Liver (tissue), 8 donors: ENCODE measurements at regions not wholly inside any gene's neighbourhood (a gene's known extent, or its start where the extent isn't known, plus 50 kb on each side); places are given as distances from the start of the nearest gene placed in this dataset.

Experiments
- DNase-seq: peaks from one replicate; pipeline ENCODE4 v3.0.0-alpha.2; 2017; ENCODE audit warnings: low spot score
- H3K27ac ChIP-seq, 2 donors: one replicate each; pipeline ENCODE4 v1.7.0; 2013; ENCODE audit warnings: inconsistent platforms in 2 of 2, low read length in 2 of 2, control low read depth in 1 of 2, low read depth in 1 of 2, mild to moderate bottlenecking in 1 of 2
- H3K27me3 ChIP-seq, 4 donors: one replicate each; pipeline versions ENCODE4 v1.6.1 to v1.7.0; 2013; ENCODE audit warnings: low read length in 3 of 4, inconsistent platforms in 1 of 4, mild to moderate bottlenecking in 1 of 4, moderate library complexity in 1 of 4; ENCODE audit not compliant: control insufficient read depth in 4 of 4, insufficient read depth in 4 of 4
- H3K36me3 ChIP-seq, 4 donors: one replicate each; pipeline versions ENCODE4 v1.6.1 to v1.7.0; 2013; ENCODE audit warnings: low read length in 3 of 4, mild to moderate bottlenecking in 3 of 4, low read depth in 1 of 4, moderate library complexity in 1 of 4; ENCODE audit not compliant: control insufficient read depth in 4 of 4, insufficient read depth in 3 of 4
- H3K4me1 ChIP-seq, 4 donors: one replicate each; pipeline versions ENCODE4 v1.6.1 to v1.7.0; 2013; ENCODE audit warnings: low read length in 3 of 4, mild to moderate bottlenecking in 3 of 4, moderate library complexity in 1 of 4; ENCODE audit not compliant: control insufficient read depth in 4 of 4, insufficient read depth in 4 of 4
- H3K4me3 ChIP-seq, 3 donors: one replicate each; pipeline versions ENCODE4 v1.6.1 to v1.7.0; 2013; ENCODE audit warnings: low read length in 3 of 3, control low read depth in 1 of 3, low read depth in 1 of 3, mild to moderate bottlenecking in 1 of 3
- H3K9ac ChIP-seq, 2 donors: one replicate each; pipeline ENCODE4 v1.7.0; 2013; ENCODE audit warnings: low read length in 2 of 2, mild to moderate bottlenecking in 2 of 2, moderate library complexity in 2 of 2, control low read depth in 1 of 2, low read depth in 1 of 2
- H3K9me3 ChIP-seq, 4 donors: one replicate each; pipeline versions ENCODE4 v1.6.1 to v1.7.0; 2013; ENCODE audit warnings: low read length in 3 of 4; ENCODE audit not compliant: control insufficient read depth in 4 of 4
- ATF3 ChIP-seq: IDR thresholded peaks from 2 replicates; pipeline ENCODE4 v1.6.1; 2016; ENCODE audit warnings: antibody characterized with exemption
- CTCF ChIP-seq: fragments of 150-350 bp; IDR thresholded peaks from 2 replicates; pipeline ENCODE4 v1.5.1; 2017; ENCODE audit warnings: improper control_type of control experiment, low read depth, low read length; ENCODE audit not compliant: missing input control
- EGR1 ChIP-seq, 2 donors: IDR thresholded peaks; 2 replicates each; pipeline ENCODE4 v1.6.1; 2016 to 2018; ENCODE audit warnings: antibody characterized with exemption in 2 of 2, low read depth in 2 of 2
- FOXA1 ChIP-seq: IDR thresholded peaks from 2 replicates; pipeline ENCODE4 v1.6.1; 2016; ENCODE audit warnings: antibody characterized with exemption
- FOXA2 ChIP-seq: IDR thresholded peaks from 2 replicates; pipeline ENCODE4 v1.6.1; 2016; ENCODE audit warnings: antibody characterized with exemption
- GABPA ChIP-seq, 2 donors: IDR thresholded peaks in 1 of 2; conservative IDR thresholded peaks in 1 of 2; 2 replicates each; pipeline ENCODE4 v1.6.1; 2016; ENCODE audit warnings: antibody characterized with exemption in 2 of 2, mild to moderate bottlenecking in 1 of 2, moderate library complexity in 1 of 2
- HNF4A ChIP-seq, 2 donors: conservative IDR thresholded peaks; 2 replicates each; pipeline ENCODE4 v1.6.1; 2016; ENCODE audit warnings: antibody characterized with exemption in 2 of 2, mild to moderate bottlenecking in 2 of 2
- HNF4G ChIP-seq: IDR thresholded peaks from 2 replicates; pipeline ENCODE4 v1.6.1; 2016; ENCODE audit warnings: antibody characterized with exemption
- JUND ChIP-seq, 2 donors: IDR thresholded peaks; 2 replicates each; pipeline ENCODE4 v1.6.1; 2016; ENCODE audit warnings: antibody characterized with exemption in 2 of 2
- MAX ChIP-seq: IDR thresholded peaks from 2 replicates; pipeline ENCODE4 v1.6.1; 2016; ENCODE audit warnings: antibody characterized with exemption
- NR2F2 ChIP-seq: IDR thresholded peaks from 2 replicates; pipeline ENCODE4 v1.6.1; 2016; ENCODE audit warnings: antibody characterized with exemption
- RAD21 ChIP-seq, 2 donors: IDR thresholded peaks; 2 replicates each; pipeline ENCODE4 v1.6.1; 2016; ENCODE audit warnings: antibody characterized with exemption in 2 of 2, mild to moderate bottlenecking in 2 of 2
- RXRA ChIP-seq, 2 donors: IDR thresholded peaks; 2 replicates each; pipeline ENCODE4 v1.6.1; 2017 to 2018; ENCODE audit warnings: antibody characterized with exemption in 2 of 2, mild to moderate bottlenecking in 1 of 2
- SP1 ChIP-seq: IDR thresholded peaks from 2 replicates; pipeline ENCODE4 v1.6.1; 2018; ENCODE audit warnings: antibody characterized with exemption, mild to moderate bottlenecking
- TAF1 ChIP-seq: conservative IDR thresholded peaks from 2 replicates; pipeline ENCODE4 v1.6.1; 2016; ENCODE audit warnings: antibody characterized with exemption, mild to moderate bottlenecking
- YY1 ChIP-seq: IDR thresholded peaks from 2 replicates; pipeline ENCODE4 v1.6.1; 2016; ENCODE audit warnings: antibody characterized with exemption, mild to moderate bottlenecking
- ZBTB33 ChIP-seq: IDR thresholded peaks from 2 replicates; pipeline ENCODE4 v1.6.1; 2016; ENCODE audit warnings: antibody characterized with exemption
- WGBS: extraction: QIAGEN DNeasy Blood & Tissue Kit; methylation state at CpG from one replicate; pipeline ENCODE4 v1.1.7; 2013; 5-methylcytosine and 5-hydroxymethylcytosine counted together
- TF ChIP-seq, protein P1 (sequence below): IDR thresholded peaks from 2 replicates; pipeline ENCODE4 v1.6.1; 2016; ENCODE audit warnings: antibody characterized with exemption, mild to moderate bottlenecking
- donor health status: healthy.
- donor health status: healthy.
- donor health status: healthy.
- donor health status: healthy.
- donor health status: healthy.

- no peak overlapping the region for H3K9ac ChIP-seq
- 75% methylated on average over 3 of the region's 3 CpGs for WGBS
- H3K9me3 ChIP-seq, result no peaks in the 10 kb centered on the region
- peak overlapping the region; percentile 26 to 64 for H3K27ac ChIP-seq
- TF ChIP-seq MAX (no peak), TAF1 (no peak), CTCF (no peak), HNF4A (conservative IDR thresholded peaks at IDR 0.05) (peak in 1 of 2 donors; percentile 6), EGR1 (IDR thresholded peaks at IDR 0.05; ENCODE audit: low read depth in 2 of 2) (no peak), HNF4G (no peak), NR2F2 (no peak), ZBTB33 (no peak), FOXA1 (no peak), JUND (IDR thresholded peaks at IDR 0.05) (peak in 1 of 2 donors; percentile 3), GABPA (IDR thresholded peaks at IDR 0.05 in 1 of 2, conservative IDR thresholded peaks at IDR 0.05 in 1 of 2) (no peak), SP1 (no peak), RAD21 (IDR thresholded peaks at IDR 0.05) (peak in 1 of 2 donors; percentile 2)
- TF ChIP-seq, protein P1, sequence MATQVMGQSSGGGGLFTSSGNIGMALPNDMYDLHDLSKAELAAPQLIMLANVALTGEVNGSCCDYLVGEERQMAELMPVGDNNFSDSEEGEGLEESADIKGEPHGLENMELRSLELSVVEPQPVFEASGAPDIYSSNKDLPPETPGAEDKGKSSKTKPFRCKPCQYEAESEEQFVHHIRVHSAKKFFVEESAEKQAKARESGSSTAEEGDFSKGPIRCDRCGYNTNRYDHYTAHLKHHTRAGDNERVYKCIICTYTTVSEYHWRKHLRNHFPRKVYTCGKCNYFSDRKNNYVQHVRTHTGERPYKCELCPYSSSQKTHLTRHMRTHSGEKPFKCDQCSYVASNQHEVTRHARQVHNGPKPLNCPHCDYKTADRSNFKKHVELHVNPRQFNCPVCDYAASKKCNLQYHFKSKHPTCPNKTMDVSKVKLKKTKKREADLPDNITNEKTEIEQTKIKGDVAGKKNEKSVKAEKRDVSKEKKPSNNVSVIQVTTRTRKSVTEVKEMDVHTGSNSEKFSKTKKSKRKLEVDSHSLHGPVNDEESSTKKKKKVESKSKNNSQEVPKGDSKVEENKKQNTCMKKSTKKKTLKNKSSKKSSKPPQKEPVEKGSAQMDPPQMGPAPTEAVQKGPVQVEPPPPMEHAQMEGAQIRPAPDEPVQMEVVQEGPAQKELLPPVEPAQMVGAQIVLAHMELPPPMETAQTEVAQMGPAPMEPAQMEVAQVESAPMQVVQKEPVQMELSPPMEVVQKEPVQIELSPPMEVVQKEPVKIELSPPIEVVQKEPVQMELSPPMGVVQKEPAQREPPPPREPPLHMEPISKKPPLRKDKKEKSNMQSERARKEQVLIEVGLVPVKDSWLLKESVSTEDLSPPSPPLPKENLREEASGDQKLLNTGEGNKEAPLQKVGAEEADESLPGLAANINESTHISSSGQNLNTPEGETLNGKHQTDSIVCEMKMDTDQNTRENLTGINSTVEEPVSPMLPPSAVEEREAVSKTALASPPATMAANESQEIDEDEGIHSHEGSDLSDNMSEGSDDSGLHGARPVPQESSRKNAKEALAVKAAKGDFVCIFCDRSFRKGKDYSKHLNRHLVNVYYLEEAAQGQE, result no peak
- H3K4me3 ChIP-seq, result no peak overlapping the region
- H3K4me1 ChIP-seq, result peaks cover 3 to 17% (median 7%) of the 10 kb centered on the region in 4 donors
- no peaks in the 10 kb centered on the region for H3K27me3 ChIP-seq
- DNase-seq, result no peak
- no peaks in the 10 kb centered on the region for H3K36me3 ChIP-seq
These were observed 466.0 kb downstream of the INSC start for GRCh38 chr11:15580775-15581095.

DNA sequence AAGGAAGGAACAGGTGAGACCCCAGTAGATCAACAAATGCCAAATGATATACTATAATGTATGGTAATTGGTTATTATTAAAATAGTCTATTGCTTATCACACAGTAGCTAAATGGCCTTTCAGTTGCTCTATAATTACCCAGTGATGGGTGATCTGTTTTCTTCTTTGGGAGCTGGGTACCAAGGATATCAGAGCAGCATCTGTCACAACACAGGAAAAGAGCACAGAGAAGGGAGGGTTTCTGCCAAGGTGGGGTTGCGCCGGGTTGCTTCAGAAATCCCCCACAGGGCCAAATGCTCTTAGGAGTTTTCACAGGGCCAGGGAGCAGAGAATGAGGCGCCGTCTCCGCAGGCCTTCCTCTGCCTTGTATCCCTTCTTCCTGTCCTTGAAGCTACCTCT, 469.4 kb downstream of the INSC start:
- Histone ChIP-seq H3K27me3 (no peaks in the 10 kb centered on the region), H3K36me3 (no peaks in the 10 kb centered on the region), H3K27ac (no peak overlapping the region), H3K4me1 (peaks cover 3 to 17% (median 7%) of the 10 kb centered on the region in 4 donors), H3K9ac (no peak overlapping the region), H3K9me3 (no peaks in the 10 kb centered on the region), H3K4me3 (no peak overlapping the region)
- WGBS, result 93% methylated on average over 5 of the region's 5 CpGs
- DNase-seq, result no peak
- TF ChIP-seq YY1 (no peak), NR2F2 (no peak), FOXA1 (no peak), HNF4G (no peak), MAX (no peak), RXRA (IDR thresholded peaks at IDR 0.05) (no peak), JUND (IDR thresholded peaks at IDR 0.05) (no peak), GABPA (IDR thresholded peaks at IDR 0.05 in 1 of 2, conservative IDR thresholded peaks at IDR 0.05 in 1 of 2) (no peak), ATF3 (no peak), SP1 (no peak), RAD21 (IDR thresholded peaks at IDR 0.05) (no peak), FOXA2 (no peak), ZBTB33 (no peak), HNF4A (conservative IDR thresholded peaks at IDR 0.05) (no peak)
- TF ChIP-seq, protein P1, result no peak
